GM23248 (cell line): ENCODE measurements at regions not wholly inside any gene's neighbourhood (a gene's known extent, or its start where the extent isn't known, plus 50 kb on each side); places are given as distances from the start of the nearest gene placed in this dataset.

Experiments
- DNase-seq: peaks from one replicate; pipeline ENCODE4 v3.0.0-alpha.2; 2015
- H2AFZ ChIP-seq: fragments of 200-600 bp; sonication (generic); 2 replicates; pipeline ENCODE4 v1.6.1; 2016; ENCODE audit warnings: antibody characterized with exemption
- H3F3A ChIP-seq: fragments of 200-600 bp; sonication (generic); 2 replicates; pipeline ENCODE4 v1.6.1; 2016; ENCODE audit warnings: mild to moderate bottlenecking, antibody characterized with exemption, mixed run types; ENCODE audit not compliant: insufficient read depth
- H3K27ac ChIP-seq: fragments of 200-600 bp; sonication (generic); 2 replicates; pipeline ENCODE4 v1.5.1; 2016; ENCODE audit warnings: mild to moderate bottlenecking
- H3K27me3 ChIP-seq: fragments of 200-600 bp; sonication (generic); replicated peaks from 2 replicates; pipeline ENCODE4 v1.6.1; 2016; ENCODE audit warnings: mild to moderate bottlenecking; ENCODE audit not compliant: insufficient read depth
- H3K36me3 ChIP-seq: fragments of 200-600 bp; sonication (generic); 2 replicates; pipeline ENCODE4 v1.6.1; 2016; ENCODE audit warnings: low read depth, mild to moderate bottlenecking
- H3K4me1 ChIP-seq: fragments of 200-600 bp; sonication (generic); 2 replicates; pipeline ENCODE4 v1.6.1; 2016; ENCODE audit warnings: mild to moderate bottlenecking; ENCODE audit not compliant: insufficient read depth
- H3K4me2 ChIP-seq: fragments of 200-600 bp; sonication (generic); one replicate; pipeline ENCODE4 v1.6.1; 2016; ENCODE audit warnings: mild to moderate bottlenecking; ENCODE audit not compliant: unreplicated experiment
- H3K4me3 ChIP-seq: fragments of 200-600 bp; sonication (generic); 2 replicates; pipeline ENCODE4 v1.5.1; 2016; ENCODE audit warnings: mild to moderate bottlenecking
- H3K79me2 ChIP-seq: fragments of 200-600 bp; sonication (generic); 2 replicates; pipeline ENCODE4 v1.6.1; 2016; ENCODE audit warnings: mild to moderate bottlenecking; ENCODE audit not compliant: insufficient read depth
- H3K9ac ChIP-seq: fragments of 200-600 bp; sonication (generic); 2 replicates; pipeline ENCODE4 v1.6.1; 2016; ENCODE audit warnings: mild to moderate bottlenecking
- H3K9me2 ChIP-seq: fragments of 200-600 bp; sonication (generic); 2 replicates; pipeline ENCODE4 v1.6.1; 2016; ENCODE audit warnings: mixed run types, mild to moderate bottlenecking, moderate library complexity; ENCODE audit not compliant: insufficient read depth
- H3K9me3 ChIP-seq: fragments of 200-600 bp; sonication (generic); one replicate; pipeline ENCODE4 v1.6.1; 2017; ENCODE audit warnings: low read depth
- H4K20me1 ChIP-seq: fragments of 200-600 bp; sonication (generic); 2 replicates; pipeline ENCODE4 v1.6.0; 2016; ENCODE audit not compliant: insufficient read depth
- EZH2 ChIP-seq: fragments of 200-600 bp; sonication (generic); IDR thresholded peaks from 2 replicates; pipeline ENCODE4 v1.6.1; 2018; ENCODE audit warnings: antibody characterized with exemption, mild to moderate bottlenecking; ENCODE audit not compliant: insufficient read depth, poor library complexity, severe bottlenecking
- EZH2phosphoT487 ChIP-seq: fragments of 200-600 bp; sonication (generic); IDR thresholded peaks from 2 replicates; pipeline ENCODE4 v1.6.1; 2018; ENCODE audit warnings: antibody characterized with exemption, moderate library complexity, mild to moderate bottlenecking, low read depth; ENCODE audit not compliant: insufficient read depth
- WGBS, 2 experiments: methylation state at CpG; one replicate each; pipeline ENCODE4 v1.1.6; 2015 to 2017; ENCODE audit warnings: low lambda C conversion rate in 2 of 2, low coverage in 1 of 2; ENCODE audit errors: missing lambda C conversion rate in 2 of 2; 5-methylcytosine and 5-hydroxymethylcytosine counted together
- in situ Hi-C: fragments of 300-500 bp; cut with MboI; formaldehyde crosslinking; loops from 2 replicates; pipeline ENCODE4 v1.15.0; 2020

- Histone ChIP-seq H4K20me1 (no peaks in the 10 kb centered on the region), H2AFZ (no peak overlapping the region), H3K36me3 (no peaks in the 10 kb centered on the region), H3K9ac (no peak overlapping the region), H3K4me3 (no peak overlapping the region), H3K27ac (no peak overlapping the region), H3K79me2 (no peaks in the 10 kb centered on the region), H3K4me2 (no peak overlapping the region), H3K9me3 (no peaks in the 10 kb centered on the region), H3F3A (no peaks in the 10 kb centered on the region), H3K27me3 (no peaks in the 10 kb centered on the region), H3K4me1 (0 out of 2 replicates have a peak, but pooled peaks cover 4% of the 10 kb centered on the region), H3K9me2 (no peaks in the 10 kb centered on the region)
- 0 to 2% methylated on average over 1 of the region's 1 CpG for WGBS, 2 experiments
- DNase-seq = peak; percentile 14
- in situ Hi-C loops = loop anchor here (10.0 kb wide), 1 partner anchor 159 kb away; no protein-coding TSS in a partner anchor
- no peak for TF ChIP-seq EZH2phosphoT487
- TF ChIP-seq EZH2 = no peak
Measured at GRCh38 chr2:176814274-176814673, 398.3 kb upstream of the HNRNPA3 start.

DNA sequence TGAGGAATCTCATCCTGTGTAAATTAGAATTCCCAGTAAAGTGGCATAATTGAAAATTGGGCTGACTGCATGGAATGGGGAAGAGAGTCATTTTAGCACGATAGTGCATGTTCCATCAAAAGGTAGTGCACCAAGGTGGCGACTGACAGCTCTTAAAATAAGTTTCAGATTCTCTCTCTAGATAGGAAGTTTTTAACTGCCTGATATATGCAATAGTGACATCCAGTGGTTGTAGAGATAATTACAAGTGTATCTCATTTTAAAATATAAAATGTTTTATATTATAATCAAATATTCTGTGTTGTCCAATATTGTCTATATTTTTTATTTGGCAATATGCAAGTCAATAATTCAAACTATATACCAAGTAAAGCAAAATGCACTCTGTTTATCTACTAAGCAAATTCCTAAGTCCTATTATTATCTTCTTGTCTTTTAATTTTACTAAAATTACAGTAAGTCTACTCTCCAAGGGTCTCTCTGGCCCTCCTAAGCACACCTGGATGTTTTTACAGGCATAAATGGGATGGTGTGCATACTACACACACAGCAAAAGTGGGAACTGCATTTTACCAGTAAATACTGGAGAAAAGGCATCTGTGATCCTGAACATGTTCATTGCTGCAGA lies 397.7 kb upstream of the HNRNPA3 start:
- Histone ChIP-seq H3K27me3 (no peaks in the 10 kb centered on the region), H3K4me1 (0 out of 2 replicates have a peak, but pooled peaks cover 4% of the 10 kb centered on the region), H3K9me3 (no peaks in the 10 kb centered on the region), H2AFZ (no peak overlapping the region), H3K79me2 (no peaks in the 10 kb centered on the region), H3K36me3 (no peaks in the 10 kb centered on the region), H3K27ac (no peak overlapping the region), H3K4me2 (no peak overlapping the region), H3K4me3 (no peak overlapping the region), H3F3A (no peaks in the 10 kb centered on the region), H3K9me2 (no peaks in the 10 kb centered on the region), H4K20me1 (no peaks in the 10 kb centered on the region), H3K9ac (no peak overlapping the region)
- 2 to 4% methylated on average over 2 of the region's 2 CpGs for WGBS, 2 experiments
- in situ Hi-C loops = loop anchor here (10.0 kb wide), 1 partner anchor 160 kb away; no protein-coding TSS in a partner anchor
- TF ChIP-seq EZH2 (no peak), EZH2phosphoT487 (no peak)
- peak; percentile 65 for DNase-seq

DNA sequence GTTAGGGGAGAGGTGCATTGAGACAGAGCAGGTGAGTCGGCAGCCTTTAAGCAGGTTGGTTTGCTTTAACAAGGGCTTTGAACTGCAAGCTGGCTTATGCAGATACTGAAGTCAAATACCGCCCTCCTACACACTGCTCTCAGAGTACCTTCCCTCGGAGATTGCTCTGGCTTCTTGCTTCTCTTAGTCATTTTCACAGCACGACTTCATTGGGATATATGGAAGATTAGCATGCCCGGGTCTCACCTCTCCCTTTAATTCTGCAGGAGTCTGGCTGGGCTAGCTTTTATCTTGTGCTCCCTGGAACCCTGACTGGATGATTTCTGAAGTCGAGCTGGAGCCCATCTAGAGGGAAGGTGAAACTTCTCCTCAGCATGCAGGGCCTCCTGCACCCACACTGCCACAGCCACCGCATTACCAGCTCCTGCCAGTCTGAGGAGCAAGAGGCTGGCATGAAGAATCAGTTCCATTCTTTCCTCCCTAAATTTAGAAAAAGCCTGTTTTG lies 395.5 kb upstream of the HNRNPA3 start:
- Histone ChIP-seq H3K4me2 (no peak overlapping the region), H4K20me1 (no peaks in the 10 kb centered on the region), H3K4me1 (0 out of 2 replicates have a peak, but pooled peaks cover 4% of the 10 kb centered on the region), H3K9me2 (no peaks in the 10 kb centered on the region), H3K27me3 (no peaks in the 10 kb centered on the region), H3K9ac (no peak overlapping the region), H3K79me2 (no peaks in the 10 kb centered on the region), H3K9me3 (no peaks in the 10 kb centered on the region), H3F3A (no peaks in the 10 kb centered on the region), H2AFZ (no peak overlapping the region), H3K4me3 (no peak overlapping the region), H3K27ac (no peak overlapping the region), H3K36me3 (no peaks in the 10 kb centered on the region)
- in situ Hi-C loops = loop anchor here (10.0 kb wide), 1 partner anchor 162 kb away; no protein-coding TSS in a partner anchor
- WGBS, 2 experiments = 77 to 87% methylated on average over 7 of the region's 7 CpGs
- TF ChIP-seq EZH2 (no peak), EZH2phosphoT487 (no peak)
- DNase-seq = peak; percentile 24

- H3K4me1 ChIP-seq = 0 out of 2 replicates have a peak, but pooled peaks cover 4% of the 10 kb centered on the region
- H3K9ac ChIP-seq = no peak overlapping the region
- in situ Hi-C loops = loop anchor here (10.0 kb wide), 1 partner anchor 163 kb away; no protein-coding TSS in a partner anchor
- H4K20me1 ChIP-seq = no peaks in the 10 kb centered on the region
- H3K9me3 ChIP-seq = no peaks in the 10 kb centered on the region
- H3K4me3 ChIP-seq = no peak overlapping the region
- no peaks in the 10 kb centered on the region for H3K36me3 ChIP-seq
- 84 to 86% methylated on average over 4 of the region's 4 CpGs for WGBS, 2 experiments
- no peaks in the 10 kb centered on the region for H3K9me2 ChIP-seq
- DNase-seq = no peak
- H3K79me2 ChIP-seq = no peaks in the 10 kb centered on the region
- no peaks in the 10 kb centered on the region for H3F3A ChIP-seq
- H2AFZ ChIP-seq = no peak overlapping the region
- TF ChIP-seq EZH2 = no peak
- TF ChIP-seq EZH2phosphoT487 = no peak
- no peaks in the 10 kb centered on the region for H3K27me3 ChIP-seq
- no peak overlapping the region for H3K27ac ChIP-seq
- no peak overlapping the region for H3K4me2 ChIP-seq
Measured at GRCh38 chr2:176818076-176818475, 394.5 kb upstream of the HNRNPA3 start.
